ENCODE measurements at regions not wholly inside any gene's neighbourhood (a gene's known extent, or its start where the extent isn't known, plus 50 kb on each side); places are given as distances from the start of the nearest gene placed in this dataset.

- Mint-ChIP-seq H3K36me3 (no peaks in the 10 kb centered on the region), H3K4me1 (peaks cover 5% of the 10 kb centered on the region), H3K27ac (no peak overlapping the region), H3K27me3 (ENCODE audit: low read depth in 3 of 3) (peaks cover 0 to 2% (median 0%) of the 10 kb centered on the region in 3 donors), H3K9me3 (peaks cover 10 to 32% (median 19%) of the 10 kb centered on the region in 7 donors), H3K4me3 (no peak overlapping the region)
- intact Hi-C loops (cut with micrococcal nuclease): no loop called here
- DNase-seq: no peak
- 88% methylated on average over 1 of the region's 1 CpG for WGBS (ENCODE audit: insufficient coverage)
- no peaks in the 10 kb centered on the region for H3K27me3 ChIP-seq (ENCODE audit: control insufficient read depth in 2 of 2, insufficient read depth in 2 of 2, low read length in 2 of 2)
- H3K9me3 ChIP-seq (replicated peaks in 1 of 2; ENCODE audit: control insufficient read depth in 1 of 2, insufficient read depth in 1 of 2, low read length in 2 of 2): peaks cover 5 to 11% of the 10 kb centered on the region in 2 donors
- H2AFZ ChIP-seq (ENCODE audit: insufficient read depth, low read depth, low read length, poor library complexity, severe bottlenecking): no peak overlapping the region
- TF ChIP-seq CTCF (IDR thresholded peaks at IDR 0.05): no peak
- H3K36me3 ChIP-seq (replicated peaks in 1 of 2; ENCODE audit: control insufficient read depth in 1 of 2, insufficient read depth in 2 of 2, low read length in 2 of 2): no peaks in the 10 kb centered on the region
- no peak overlapping the region for H3K4me2 ChIP-seq (replicated peaks; ENCODE audit: extremely low read depth, low read length, poor library complexity, severe bottlenecking)
- H3K9ac ChIP-seq (ENCODE audit: insufficient read depth, low read length, poor library complexity, severe bottlenecking): no peak overlapping the region
- H3K79me2 ChIP-seq (ENCODE audit: insufficient read depth, low read length): no peaks in the 10 kb centered on the region
- no peak overlapping the region for H3K4me3 ChIP-seq (replicated peaks in 1 of 3; ENCODE audit: low read depth in 2 of 3, low read length in 3 of 3)
- no peaks in the 10 kb centered on the region for H4K20me1 ChIP-seq (ENCODE audit: insufficient read depth, low read length)
- no peak overlapping the region for H3K27ac ChIP-seq (ENCODE audit: low read depth in 1 of 2, low read length in 2 of 2)
- no peaks in the 10 kb centered on the region for H3K4me1 ChIP-seq (ENCODE audit: control insufficient read depth in 1 of 2, insufficient read depth in 2 of 2, low read length in 2 of 2)
Measured at GRCh38 chr7:92976931-92977330, 140.6 kb upstream of the CDK6 start.

- Histone ChIP-seq H3K27ac (ENCODE audit: low read depth in 1 of 2, low read length in 2 of 2) (no peak overlapping the region), H3K9me3 (replicated peaks in 1 of 2; ENCODE audit: control insufficient read depth in 1 of 2, insufficient read depth in 1 of 2, low read length in 2 of 2) (peaks cover 5 to 16% of the 10 kb centered on the region in 2 donors), H3K79me2 (ENCODE audit: insufficient read depth, low read length) (no peaks in the 10 kb centered on the region), H3K4me3 (replicated peaks in 1 of 3; ENCODE audit: low read depth in 2 of 3, low read length in 3 of 3) (no peak overlapping the region), H4K20me1 (ENCODE audit: insufficient read depth, low read length) (no peaks in the 10 kb centered on the region), H3K27me3 (ENCODE audit: control insufficient read depth in 2 of 2, insufficient read depth in 2 of 2, low read length in 2 of 2) (no peaks in the 10 kb centered on the region), H2AFZ (ENCODE audit: insufficient read depth, low read depth, low read length, poor library complexity, severe bottlenecking) (no peak overlapping the region), H3K36me3 (replicated peaks in 1 of 2; ENCODE audit: control insufficient read depth in 1 of 2, insufficient read depth in 2 of 2, low read length in 2 of 2) (no peaks in the 10 kb centered on the region), H3K9ac (ENCODE audit: insufficient read depth, low read length, poor library complexity, severe bottlenecking) (no peak overlapping the region), H3K4me1 (ENCODE audit: control insufficient read depth in 1 of 2, insufficient read depth in 2 of 2, low read length in 2 of 2) (no peaks in the 10 kb centered on the region), H3K4me2 (replicated peaks; ENCODE audit: extremely low read depth, low read length, poor library complexity, severe bottlenecking) (no peak overlapping the region)
- no peak for DNase-seq
- peaks cover 12 to 37% (median 22%) of the 10 kb centered on the region in 7 donors for H3K9me3 Mint-ChIP-seq
- H3K36me3 Mint-ChIP-seq: no peaks in the 10 kb centered on the region
- intact Hi-C loops (cut with micrococcal nuclease): no loop called here
- H3K27me3 Mint-ChIP-seq (ENCODE audit: low read depth in 3 of 3): peaks cover 0 to 2% (median 0%) of the 10 kb centered on the region in 3 donors
- H3K27ac Mint-ChIP-seq: no peak overlapping the region
- H3K4me1 Mint-ChIP-seq: peaks cover 5% of the 10 kb centered on the region
- no peak overlapping the region for H3K4me3 Mint-ChIP-seq
- no peak for TF ChIP-seq CTCF (IDR thresholded peaks at IDR 0.05)
- no CpG with 5 or more reads among the region's 2 CpGs for WGBS (ENCODE audit: insufficient coverage)
Measured at GRCh38 chr7:92973974-92974373, 137.6 kb upstream of the CDK6 start.

Data from CD14-positive monocyte (primary cell).